SK-N-SH treated with all-trans-retinoic acid at 6 μM for 48 hours (cell line): ENCODE measurements at regions not wholly inside any gene's neighbourhood (a gene's known extent, or its start where the extent isn't known, plus 50 kb on each side); places are given as distances from the start of the nearest gene placed in this dataset.

Experiments
- OSR1 ChIP-seq: fragments of 250-450 bp; sonication (Bioruptor Pico); IDR thresholded peaks from 2 replicates; pipeline ENCODE4 v1.8.0; 2022; ENCODE audit warnings: moderate library complexity, mild to moderate bottlenecking, inconsistent platforms
- ZC3H10 ChIP-seq: fragments of 250-450 bp; sonication (Bioruptor Pico); IDR thresholded peaks from 2 replicates; pipeline ENCODE4 v1.5.1; 2021; ENCODE audit warnings: mild to moderate bottlenecking, moderate library complexity
- ZNF565 ChIP-seq: fragments of 450-650 bp; formaldehyde crosslinking; conservative IDR thresholded peaks from 2 replicates; pipeline ENCODE4 v1.5.0; 2020; ENCODE audit warnings: low read depth, mild to moderate bottlenecking, moderate library complexity
- TF ChIP-seq, protein P1 (sequence below): fragments of 250-450 bp; sonication (Bioruptor Pico); IDR thresholded peaks from 2 replicates; pipeline ENCODE4 v1.8.0; 2020; ENCODE audit warnings: mild to moderate bottlenecking, moderate library complexity, borderline replicate concordance

DNA sequence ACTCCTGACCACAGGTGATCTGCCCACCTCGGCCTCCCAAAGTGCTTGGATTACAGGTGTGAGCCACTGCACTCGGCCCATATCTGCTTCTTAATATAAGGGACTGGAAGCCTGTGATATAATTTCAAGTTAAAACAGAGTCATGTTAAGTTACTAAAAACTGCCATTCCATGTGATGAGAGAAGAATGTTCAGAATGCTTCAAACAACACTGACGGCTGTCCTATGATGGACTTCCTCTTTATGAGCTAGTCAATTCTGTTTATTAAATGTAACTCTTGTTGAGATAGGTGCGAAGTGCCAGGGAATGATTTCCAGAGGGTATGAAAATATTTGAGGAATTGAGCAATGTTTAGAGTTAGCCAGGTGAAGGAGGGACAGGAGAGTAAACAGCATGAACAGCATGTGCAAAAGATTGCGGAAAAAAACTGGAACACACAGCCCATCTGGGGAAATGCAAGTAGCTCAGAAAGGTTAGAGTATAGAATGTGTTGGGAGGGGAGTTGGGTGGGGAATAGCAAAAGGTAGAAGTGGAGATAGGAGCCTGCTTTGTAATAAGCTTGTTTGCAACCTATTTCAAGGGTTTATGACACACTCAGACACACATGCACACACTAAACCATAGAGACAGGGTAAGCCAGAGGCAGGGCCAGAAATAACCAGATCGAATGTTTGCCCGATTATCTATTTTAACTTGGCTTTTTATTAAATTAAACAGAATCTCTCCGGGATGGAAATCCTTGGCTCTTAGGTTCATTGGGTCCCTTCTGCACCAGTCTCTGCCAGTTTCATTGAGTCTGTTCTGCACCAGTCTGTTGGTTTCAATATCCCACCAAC is 135.6 kb upstream of the COX10 start:
- TF ChIP-seq ZC3H10 (CRISPR knock-in tag) (no peak), OSR1 (no peak), ZNF565 (CRISPR knock-in tag) (no peak)
- TF ChIP-seq, protein P1, sequence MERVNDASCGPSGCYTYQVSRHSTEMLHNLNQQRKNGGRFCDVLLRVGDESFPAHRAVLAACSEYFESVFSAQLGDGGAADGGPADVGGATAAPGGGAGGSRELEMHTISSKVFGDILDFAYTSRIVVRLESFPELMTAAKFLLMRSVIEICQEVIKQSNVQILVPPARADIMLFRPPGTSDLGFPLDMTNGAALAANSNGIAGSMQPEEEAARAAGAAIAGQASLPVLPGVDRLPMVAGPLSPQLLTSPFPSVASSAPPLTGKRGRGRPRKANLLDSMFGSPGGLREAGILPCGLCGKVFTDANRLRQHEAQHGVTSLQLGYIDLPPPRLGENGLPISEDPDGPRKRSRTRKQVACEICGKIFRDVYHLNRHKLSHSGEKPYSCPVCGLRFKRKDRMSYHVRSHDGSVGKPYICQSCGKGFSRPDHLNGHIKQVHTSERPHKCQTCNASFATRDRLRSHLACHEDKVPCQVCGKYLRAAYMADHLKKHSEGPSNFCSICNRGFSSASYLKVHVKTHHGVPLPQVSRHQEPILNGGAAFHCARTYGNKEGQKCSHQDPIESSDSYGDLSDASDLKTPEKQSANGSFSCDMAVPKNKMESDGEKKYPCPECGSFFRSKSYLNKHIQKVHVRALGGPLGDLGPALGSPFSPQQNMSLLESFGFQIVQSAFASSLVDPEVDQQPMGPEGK (CRISPR knock-in tag): no peak
